ENCODE measurements at regions not wholly inside any gene's neighbourhood (a gene's known extent, or its start where the extent isn't known, plus 50 kb on each side); places are given as distances from the start of the nearest gene placed in this dataset.

GRCh38 chr5:104265531-104266140 lies 703.0 kb upstream of the NUDT12 start:
- no peak for TF ChIP-seq GATA2 (IDR thresholded peaks at IDR 0.05; ENCODE audit: low read depth, low read length)
- no peak for TF ChIP-seq GATA3 (IDR thresholded peaks at IDR 0.05; ENCODE audit: low read depth, low read length)
